NCI-H82 (cell line): ENCODE measurements at regions not wholly inside any gene's neighbourhood (a gene's known extent, or its start where the extent isn't known, plus 50 kb on each side); places are given as distances from the start of the nearest gene placed in this dataset.
"Not testable (repeated sequence)": the region's sequence is repeated elsewhere in the genome, so short reads cannot be mapped to it uniquely, and the experiment has no call there.

ENCODE experiments used
- DNase-seq: peaks from one replicate; lab custom pipeline; 2025; lab: John Stamatoyannopoulos, UW

- DNase-seq: no peak
Measured at GRCh38 chr16:88128556-88128955, 177.3 kb downstream of the BANP start.

- DNase-seq: not testable (repeated sequence)
Measured at GRCh38 chr16:88129133-88129532, 177.9 kb downstream of the BANP start.

- no peak for DNase-seq
Measured at GRCh38 chr16:88130016-88130415, 178.8 kb downstream of the BANP start.

DNA sequence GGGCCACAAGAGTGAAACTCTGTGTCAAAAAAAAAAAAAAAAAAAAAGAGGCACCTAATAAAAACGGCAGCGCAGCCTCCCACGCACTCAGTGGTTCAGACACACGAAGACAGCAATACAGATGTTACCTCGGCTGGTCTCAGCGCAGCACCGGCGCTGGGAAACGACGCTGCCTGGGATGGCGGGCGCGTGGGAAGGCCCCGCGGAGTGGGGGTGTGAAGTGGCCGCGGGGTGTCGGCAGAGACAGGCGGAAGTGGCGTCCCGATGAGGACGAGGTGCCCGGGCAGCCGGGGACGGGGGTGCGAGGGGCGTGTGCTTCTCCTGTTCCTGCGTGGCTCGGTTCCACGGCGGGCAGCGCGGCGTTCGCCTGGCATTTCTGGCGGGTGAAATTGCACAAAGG lies 179.4 kb downstream of the BANP start:
- DNase-seq: no peak

DNA sequence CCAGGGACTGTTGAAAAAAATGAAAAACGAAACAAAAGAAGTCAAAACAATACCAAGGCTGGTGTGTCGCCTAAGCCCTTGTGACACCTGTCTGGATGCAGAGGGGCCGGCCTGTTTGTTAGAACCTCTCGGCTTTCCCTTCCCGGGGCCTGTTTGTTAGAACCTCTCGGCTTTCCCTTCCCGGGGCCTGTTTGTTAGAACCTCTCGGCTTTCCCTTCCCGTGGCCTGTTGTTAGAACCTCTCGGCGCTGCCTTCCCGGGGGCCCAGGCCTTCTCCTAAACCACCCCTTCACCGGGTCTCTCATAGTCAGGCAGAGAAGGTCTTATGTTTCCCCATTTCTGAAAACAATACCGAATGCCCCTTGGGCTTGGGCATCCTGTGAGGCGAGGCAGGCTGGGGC lies 180.0 kb downstream of the BANP start:
- no peak for DNase-seq

DNA sequence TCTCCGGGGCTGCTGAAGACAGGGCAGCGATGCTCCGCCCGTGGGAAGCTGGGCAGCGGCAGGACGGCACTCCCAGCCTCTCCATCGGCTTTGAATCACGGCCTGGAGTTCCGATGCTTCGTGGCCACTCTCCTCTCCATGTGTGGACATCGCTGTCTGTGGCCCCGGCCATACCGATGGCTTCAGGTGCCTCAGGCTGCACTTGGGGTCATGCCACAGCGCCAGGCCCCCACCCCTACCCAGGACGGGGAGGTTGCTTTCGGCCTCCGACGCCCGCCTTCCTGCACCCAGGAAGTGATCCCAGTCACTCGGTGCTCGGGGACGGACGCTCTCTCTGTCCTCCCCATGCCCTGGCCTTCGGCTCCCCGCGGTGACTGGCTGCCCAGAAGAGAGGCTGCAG lies 180.7 kb downstream of the BANP start:
- DNase-seq: no peak

GRCh38 chr16:88132836-88133506 lies 181.7 kb downstream of the BANP start:
- DNase-seq: peak; percentile 14

GRCh38 chr16:88133507-88133843 lies 182.2 kb downstream of the BANP start:
- no peak for DNase-seq

DNA sequence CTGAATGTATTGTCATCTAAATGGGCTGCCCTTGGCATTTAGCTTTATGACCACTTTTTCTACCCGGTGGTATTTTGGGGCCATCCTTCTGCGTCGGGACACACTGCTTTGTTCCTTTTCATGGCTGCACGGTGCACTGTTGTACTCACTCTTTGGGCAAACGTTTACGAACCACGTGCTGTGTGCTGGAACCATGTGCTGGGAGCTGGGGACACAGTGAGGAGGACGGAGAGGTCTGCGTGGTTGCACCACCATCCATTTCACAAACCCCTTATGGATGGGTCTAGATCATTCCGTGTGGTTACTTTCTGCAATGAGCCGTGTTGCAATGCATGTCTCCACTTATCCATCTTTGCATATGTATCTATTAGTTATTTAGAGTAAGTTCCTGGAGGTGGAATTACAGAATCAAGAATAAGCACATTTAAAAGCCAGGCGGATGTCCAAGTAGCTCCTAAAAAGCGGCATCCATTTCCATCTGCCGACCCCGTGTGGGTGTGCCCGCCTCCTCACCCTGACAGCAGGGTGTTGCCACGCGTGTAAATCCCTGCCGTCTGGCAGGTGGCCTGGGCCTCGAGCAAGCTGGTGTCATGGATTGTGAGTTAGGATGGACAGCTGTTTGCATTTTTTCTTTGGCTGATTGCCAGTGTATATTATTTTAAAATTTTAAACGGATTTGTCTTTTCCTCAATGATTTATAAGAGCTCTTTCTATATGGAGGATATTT lies 183.1 kb downstream of the BANP start:
- peak; percentile 25 for DNase-seq

DNA sequence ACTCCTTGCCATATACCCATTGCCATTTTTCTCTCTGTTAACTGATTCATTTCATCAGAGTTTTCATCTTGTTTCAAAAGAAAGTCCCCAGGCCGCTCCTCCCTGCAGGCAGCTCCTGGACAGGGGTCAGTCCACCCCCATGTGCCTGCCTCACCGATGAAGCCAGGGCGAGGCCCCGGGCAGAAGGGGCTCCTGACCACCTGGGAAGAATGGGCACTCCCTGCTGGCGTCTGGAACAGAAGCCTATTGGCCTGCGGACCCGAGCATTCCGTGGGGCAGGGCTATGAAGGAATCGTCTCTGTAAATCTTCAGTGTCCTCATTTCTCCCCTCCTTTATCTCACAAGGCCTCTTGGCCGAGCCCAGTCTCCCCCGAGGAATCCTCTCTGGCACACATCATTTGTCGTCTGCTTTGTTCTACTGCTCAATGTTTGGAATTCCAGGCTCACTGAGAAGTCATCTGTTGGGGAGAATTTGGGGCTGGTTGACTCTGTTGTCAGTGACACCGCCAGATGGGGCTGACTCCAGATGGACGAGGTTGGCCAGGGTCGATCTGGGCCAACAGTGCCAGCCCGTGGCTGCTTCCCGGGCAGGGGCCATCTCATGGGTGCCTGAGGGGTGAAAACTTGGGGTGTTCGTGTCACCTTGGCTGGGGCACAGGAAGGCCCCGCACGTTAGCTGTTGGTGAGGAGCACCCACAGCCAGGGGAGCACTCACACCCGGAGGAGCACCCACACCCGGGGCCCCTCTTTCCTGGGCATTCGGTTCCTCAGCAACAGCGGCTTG lies 183.9 kb downstream of the BANP start:
- DNase-seq: not testable (repeated sequence)

DNA sequence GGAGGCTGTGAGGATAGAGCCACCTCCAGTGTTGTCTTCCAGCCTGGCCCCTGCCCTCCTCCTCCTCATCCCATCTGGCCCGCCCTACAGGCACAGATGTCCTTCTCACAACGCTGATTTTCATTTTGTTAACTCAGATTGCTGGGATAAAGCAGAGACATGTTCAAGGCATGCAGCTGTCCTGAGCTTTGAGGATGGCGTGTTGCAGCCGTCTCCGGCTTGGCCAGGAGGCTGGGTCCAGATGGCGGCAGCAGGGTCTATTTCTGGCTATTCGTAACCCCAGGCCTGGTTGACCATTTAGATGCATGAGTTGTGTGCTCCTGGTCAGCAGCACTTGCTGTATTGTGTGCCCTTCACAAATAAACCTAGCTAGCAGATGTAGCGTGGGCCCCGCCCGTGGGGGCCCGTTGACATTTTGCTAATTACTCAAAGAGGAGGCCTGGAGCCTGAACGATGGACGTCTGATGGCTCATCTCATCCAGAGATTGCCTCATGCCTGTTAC lies 185.0 kb downstream of the BANP start:
- DNase-seq: peak; percentile 29

GRCh38 chr16:88136939-88137338 lies 185.7 kb downstream of the BANP start:
- DNase-seq: not testable (repeated sequence)

DNA sequence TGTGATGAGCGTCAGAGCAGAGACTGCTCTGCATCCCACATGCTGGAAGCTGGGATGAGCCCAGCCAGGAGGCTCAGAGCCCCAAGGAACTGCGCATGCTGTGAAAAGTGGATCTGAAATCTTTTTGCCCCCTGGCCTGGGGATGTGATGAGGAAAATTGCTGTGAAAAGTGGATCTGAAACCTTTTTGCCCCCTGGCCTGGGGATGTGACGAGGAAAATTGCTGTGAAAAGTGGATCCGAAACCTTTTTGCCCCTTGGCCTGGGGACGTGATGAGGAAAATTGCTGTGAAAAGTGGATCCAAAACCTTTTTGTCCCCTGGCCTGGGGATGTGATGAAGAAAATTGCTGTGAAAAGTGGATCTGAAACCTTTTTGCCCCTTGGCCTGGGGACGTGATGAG lies 187.9 kb downstream of the BANP start:
- DNase-seq: not testable (repeated sequence)

- DNase-seq: not testable (repeated sequence)
Measured at GRCh38 chr16:88140195-88140594, 189.0 kb downstream of the BANP start.

DNA sequence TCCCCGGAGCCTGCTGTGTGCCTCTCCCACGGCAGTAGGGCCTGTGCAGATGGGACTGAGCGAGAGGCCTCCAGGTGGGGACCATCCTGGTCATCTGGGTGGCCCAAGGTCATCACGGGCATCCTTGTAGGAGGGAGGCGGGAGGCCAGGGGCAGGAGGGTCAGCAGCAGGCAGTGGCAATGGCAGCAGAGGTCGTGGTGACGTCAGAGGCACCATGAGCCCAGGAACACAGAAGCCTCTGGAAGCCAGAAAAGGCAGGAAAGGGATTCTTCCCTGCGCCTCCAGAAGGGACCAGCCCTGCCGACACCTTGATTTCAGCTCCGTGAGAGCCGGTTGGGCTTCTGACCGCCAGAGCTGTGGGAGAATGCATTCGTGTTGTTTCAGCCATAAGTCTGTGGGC lies 190.3 kb downstream of the BANP start:
- no peak for DNase-seq

GRCh38 chr16:88142056-88142935 lies 191.1 kb downstream of the BANP start:
- DNase-seq: not testable (repeated sequence)

DNA sequence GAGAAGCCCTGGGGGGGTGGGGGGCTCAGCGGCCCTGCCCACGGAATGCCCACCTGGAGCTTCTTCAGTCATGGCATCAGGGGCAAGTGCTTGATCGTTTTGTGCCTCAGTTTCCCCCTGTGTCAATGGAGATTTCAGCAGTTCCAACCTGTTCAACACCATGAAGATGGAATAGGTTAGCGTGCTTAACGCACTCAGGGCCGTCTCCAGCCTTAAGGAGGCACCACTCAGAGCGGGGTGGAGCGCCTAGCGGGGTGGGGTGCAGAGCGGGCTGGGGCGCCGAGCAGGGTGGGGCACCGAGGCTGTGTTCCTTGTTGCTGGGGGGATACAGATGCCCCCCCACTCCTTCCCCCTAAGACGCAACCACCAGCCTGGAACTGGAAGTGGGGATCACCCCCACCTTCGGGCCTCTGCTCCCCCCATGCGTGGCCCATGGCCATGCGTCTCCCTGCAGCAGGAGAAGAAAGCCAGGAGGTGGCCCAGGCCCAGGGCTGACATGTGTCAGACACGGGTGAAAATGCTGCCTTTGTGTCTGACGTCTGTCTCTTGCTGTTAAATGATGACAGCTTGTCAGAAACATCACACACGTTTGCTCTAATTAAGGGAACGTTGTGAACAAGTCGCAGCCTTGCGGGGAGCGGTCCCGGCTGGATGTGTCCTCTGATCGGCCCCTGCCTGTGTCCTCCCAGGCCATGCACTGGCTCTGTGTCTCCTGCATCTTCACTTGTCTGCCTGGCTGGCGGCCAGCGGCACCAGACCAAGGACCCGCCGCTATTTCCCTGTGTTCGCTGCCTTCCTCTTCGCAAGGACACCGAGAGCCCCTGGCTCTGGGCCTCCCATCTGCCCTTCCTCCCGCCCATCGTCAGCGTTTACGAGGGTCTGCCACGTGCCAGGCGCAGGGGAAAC lies 192.1 kb downstream of the BANP start:
- not testable (repeated sequence) for DNase-seq

- no peak for DNase-seq
Measured at GRCh38 chr16:88144028-88144511, 192.8 kb downstream of the BANP start.

GRCh38 chr16:88145376-88145775 lies 194.1 kb downstream of the BANP start:
- not testable (repeated sequence) for DNase-seq

DNA sequence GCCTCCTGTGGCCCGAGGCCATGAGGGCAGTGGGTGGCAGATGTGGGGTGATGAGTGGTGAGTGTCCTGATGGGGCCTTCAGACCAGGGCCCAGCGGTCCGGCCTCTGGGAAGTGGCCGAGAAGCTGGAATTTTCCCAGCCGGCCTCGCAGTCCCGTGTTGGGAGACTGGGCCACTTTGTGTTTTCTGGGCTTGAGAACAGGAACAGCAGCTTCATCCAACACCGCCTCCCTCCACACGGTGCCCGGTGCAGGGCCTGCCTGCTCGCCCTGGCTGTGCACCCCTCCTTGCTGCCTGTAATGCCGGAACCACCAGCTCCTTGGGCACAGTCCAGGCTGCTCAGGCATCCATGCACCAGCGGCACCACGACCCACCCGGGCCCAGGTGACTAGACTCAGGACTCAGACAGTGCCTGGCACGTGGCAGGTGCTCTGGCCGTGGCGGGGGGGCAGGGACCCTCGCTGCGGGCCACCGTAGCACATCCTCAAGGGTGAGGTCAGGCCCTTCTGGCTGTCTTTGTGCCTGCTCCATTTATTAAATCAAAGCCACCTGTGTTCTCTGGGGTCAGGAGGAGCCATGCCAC lies 194.7 kb downstream of the BANP start:
- not testable (repeated sequence) for DNase-seq
